Coronary artery (tissue), 2 donors: ENCODE measurements at regions not wholly inside any gene's neighbourhood (a gene's known extent, or its start where the extent isn't known, plus 50 kb on each side); places are given as distances from the start of the nearest gene placed in this dataset.

Source experiments
- DNase-seq: peaks from one replicate; pipeline ENCODE4 v3.0.0-alpha.2; 2017; ENCODE audit warnings: low spot score
- H3K27ac ChIP-seq, 2 donors: fragments of 200-600 bp; sonication (generic); one replicate each; pipeline ENCODE4 v1.5.1; 2016 to 2019
- H3K4me3 ChIP-seq: fragments of 200-600 bp; sonication (generic); 2 replicates; pipeline ENCODE4 v1.5.1; 2016; ENCODE audit warnings: mild to moderate bottlenecking, moderate library complexity
- CTCF ChIP-seq: fragments of 200-600 bp; sonication (generic); IDR thresholded peaks from one replicate; pipeline ENCODE4 v1.5.1; 2019; ENCODE audit warnings: antibody characterized with exemption

- no peak for DNase-seq
- TF ChIP-seq CTCF: no peak
- no peak overlapping the region for H3K27ac ChIP-seq
- no peak overlapping the region for H3K4me3 ChIP-seq
These were observed 904.9 kb upstream of the AGA start for GRCh38 chr4:178347111-178347510.

DNA sequence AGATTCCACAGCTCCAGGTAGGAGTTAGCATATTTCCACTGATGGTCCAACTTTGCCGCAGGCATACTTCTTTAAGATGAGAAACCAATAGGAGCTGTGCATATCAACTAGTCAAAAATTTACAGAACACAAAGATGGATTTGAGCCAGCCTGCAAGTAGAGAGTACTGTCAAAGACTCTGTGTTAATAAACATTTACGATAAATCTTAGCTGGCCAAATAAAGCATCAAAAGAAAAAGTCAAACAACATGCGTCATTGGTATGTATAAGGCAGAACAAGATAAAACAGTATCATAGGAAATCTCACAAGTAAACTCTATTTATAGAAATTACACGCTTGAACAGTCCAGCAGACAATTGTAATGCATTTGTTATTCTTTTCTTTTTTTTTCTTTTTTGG, 907.4 kb upstream of the AGA start:
- TF ChIP-seq CTCF: no peak
- Histone ChIP-seq H3K4me3 (no peak overlapping the region), H3K27ac (no peak overlapping the region)
- DNase-seq: no peak

- no peak for TF ChIP-seq CTCF
- H3K4me3 ChIP-seq: no peak overlapping the region
- DNase-seq: no peak
- H3K27ac ChIP-seq: no peak overlapping the region
These were observed 908.9 kb upstream of the AGA start for GRCh38 chr4:178351185-178351584.

DNA sequence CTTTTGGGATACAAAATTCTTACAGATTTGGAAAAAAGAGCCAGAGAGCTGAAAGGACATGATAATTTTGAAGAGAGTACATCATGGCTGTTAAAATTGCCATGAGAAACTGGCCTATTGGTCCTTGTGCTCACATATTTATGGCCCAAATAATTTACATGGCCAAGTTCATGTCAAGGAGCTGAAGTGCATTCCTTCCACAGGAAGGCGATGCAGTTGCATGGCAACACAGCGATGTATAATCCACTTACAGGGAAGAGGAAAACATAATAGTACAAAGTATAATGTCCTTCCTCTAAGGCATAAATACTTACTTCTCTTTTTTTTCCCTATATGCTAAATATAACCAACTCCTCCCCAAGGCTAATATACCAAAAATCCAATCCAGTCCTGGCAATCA, 914.5 kb upstream of the AGA start:
- no peak for DNase-seq

DNA sequence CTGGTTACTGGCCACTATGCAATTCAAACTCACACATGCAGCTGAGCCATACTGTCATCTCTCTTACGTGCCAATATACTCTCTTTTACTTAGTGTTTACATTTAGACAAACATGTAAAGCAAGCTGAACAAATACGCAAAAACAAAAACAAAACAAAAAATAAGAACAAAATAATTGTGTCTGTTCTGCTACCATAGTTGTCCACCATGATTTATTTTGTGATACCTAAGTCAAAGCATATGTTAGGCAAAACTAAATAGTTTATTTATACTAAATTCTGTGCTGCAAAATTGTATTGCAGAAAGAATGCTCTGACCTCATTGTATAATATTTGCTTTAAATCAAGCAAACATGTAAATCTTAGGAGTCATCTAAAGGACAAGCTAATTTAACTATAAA, 943.2 kb upstream of the AGA start:
- DNase-seq: no peak
- H3K4me3 ChIP-seq: no peak overlapping the region
- H3K27ac ChIP-seq: no peak overlapping the region
- no peak for TF ChIP-seq CTCF

More for the DNA sequence above, 914.5 kb upstream of the AGA start:
- TF ChIP-seq CTCF: no peak
- Histone ChIP-seq H3K4me3 (no peak overlapping the region), H3K27ac (no peak overlapping the region)

GRCh38 chr4:178387756-178388155, 945.5 kb upstream of the AGA start:
- no peak for DNase-seq
- TF ChIP-seq CTCF: no peak
- Histone ChIP-seq H3K27ac (no peak overlapping the region), H3K4me3 (no peak overlapping the region)

DNA sequence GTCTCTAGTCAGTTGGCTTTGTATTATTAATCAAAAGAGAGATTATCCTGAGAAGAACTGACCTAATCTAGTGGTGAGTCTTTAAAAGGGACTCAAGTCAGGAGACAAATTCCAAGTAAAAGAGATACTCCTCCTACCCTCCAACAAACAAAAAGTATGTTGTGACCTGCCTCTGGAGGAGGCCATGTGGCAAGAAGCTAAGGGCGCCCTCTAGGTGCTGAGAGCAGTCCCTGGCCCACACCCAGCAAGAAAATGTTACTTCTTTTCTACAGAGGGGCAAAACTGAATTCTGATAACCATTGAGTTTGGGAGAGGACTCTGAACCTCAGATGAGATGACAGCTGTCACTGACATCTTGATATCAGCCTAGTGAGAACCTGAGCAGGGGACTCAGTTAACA, 953.6 kb upstream of the AGA start:
- no peak for DNase-seq
- H3K27ac ChIP-seq: no peak overlapping the region
- no peak overlapping the region for H3K4me3 ChIP-seq
- TF ChIP-seq CTCF: no peak
